Testis (tissue), 2 donors: ENCODE measurements at regions not wholly inside any gene's neighbourhood (a gene's known extent, or its start where the extent isn't known, plus 50 kb on each side); places are given as distances from the start of the nearest gene placed in this dataset.

ENCODE experiments used
- DNase-seq: peaks from one replicate; pipeline ENCODE4 v3.0.0-alpha.2; 2019
- H3K27ac ChIP-seq, 2 donors: fragments of 200-600 bp; sonication (generic); one replicate each; pipeline ENCODE4 v1.5.1; 2019
- H3K27me3 ChIP-seq: fragments of 200-600 bp; sonication (generic); one replicate; pipeline ENCODE4 v1.5.1; 2019
- H3K36me3 ChIP-seq: fragments of 200-600 bp; sonication (generic); one replicate; pipeline ENCODE4 v1.5.1; 2017; ENCODE audit warnings: low read depth; ENCODE audit errors: missing control alignments
- H3K4me1 ChIP-seq: fragments of 200-600 bp; sonication (generic); one replicate; pipeline ENCODE4 v1.5.1; 2019
- H3K4me3 ChIP-seq, 2 donors: fragments of 200-600 bp; sonication (generic); one replicate each; pipeline ENCODE4 v1.5.1; 2017 to 2019
- H3K9me3 ChIP-seq: fragments of 200-600 bp; sonication (generic); one replicate; pipeline ENCODE4 v1.5.1; 2017
- CTCF ChIP-seq, 3 experiments: fragments of 450-650 bp in 2 of 3; fragments of 200-600 bp in 1 of 3; sonication (generic) in 1 of 3; IDR thresholded peaks; one replicate each; pipeline ENCODE4 v1.5.1; 2016 to 2019; ENCODE audit warnings: antibody characterized with exemption in 3 of 3, mild to moderate bottlenecking in 2 of 3, moderate library complexity in 1 of 3
- POLR2A ChIP-seq: fragments of 450-650 bp; IDR thresholded peaks from one replicate; pipeline ENCODE4 v1.6.1; 2017; ENCODE audit warnings: antibody characterized with exemption, mild to moderate bottlenecking, moderate library complexity
- WGBS, 2 donors: methylation state at CpG; one replicate each; pipeline ENCODE4 v1.1.5; 2018; 5-methylcytosine and 5-hydroxymethylcytosine counted together
- intact Hi-C: fragments of 100-400 bp; cut with DNase I; formaldehyde crosslinking; loops from one replicate; pipeline ENCODE4 v1.15.1; 2023; ENCODE audit warnings: low total_unique reads

GRCh38 chr1:96979304-96980268, 258.0 kb downstream of the PTBP2 start:
- intact Hi-C loops = no loop called here
- no peak for DNase-seq

GRCh38 chr1:96980448-96980847, 258.9 kb downstream of the PTBP2 start:
- no peak for TF ChIP-seq CTCF (IDR thresholded peaks at IDR 0.05)
- TF ChIP-seq POLR2A = no peak
- no peaks in the 10 kb centered on the region for H3K9me3 ChIP-seq
- H3K27ac ChIP-seq = no peak overlapping the region
- no peaks in the 10 kb centered on the region for H3K27me3 ChIP-seq
- no peaks in the 10 kb centered on the region for H3K4me1 ChIP-seq
- H3K4me3 ChIP-seq = no peak overlapping the region
- WGBS, 2 donors = 65 to 79% methylated on average over 2 of the region's 2 CpGs
- no peaks in the 10 kb centered on the region for H3K36me3 ChIP-seq
- intact Hi-C loops = no loop called here
- no peak for DNase-seq

More at GRCh38 chr1:96979304-96980268, 258.0 kb downstream of the PTBP2 start:
- H3K27ac ChIP-seq = no peak overlapping the region
- H3K36me3 ChIP-seq = no peaks in the 10 kb centered on the region
- no peak for TF ChIP-seq POLR2A
- no peaks in the 10 kb centered on the region for H3K9me3 ChIP-seq
- H3K4me3 ChIP-seq = no peak overlapping the region
- H3K4me1 ChIP-seq = no peaks in the 10 kb centered on the region
- 61 to 66% methylated on average over 3 of the region's 3 CpGs for WGBS, 2 donors
- no peaks in the 10 kb centered on the region for H3K27me3 ChIP-seq

- Histone ChIP-seq H3K27ac (no peak overlapping the region), H3K4me3 (no peak overlapping the region), H3K36me3 (no peaks in the 10 kb centered on the region), H3K4me1 (no peaks in the 10 kb centered on the region), H3K27me3 (no peaks in the 10 kb centered on the region), H3K9me3 (no peaks in the 10 kb centered on the region)
- no peak for DNase-seq
- intact Hi-C loops = no loop called here
- TF ChIP-seq POLR2A (no peak), CTCF (IDR thresholded peaks at IDR 0.05) (no peak)
Observed at GRCh38 chr1:96981181-96981580, 259.6 kb downstream of the PTBP2 start.

- Histone ChIP-seq H3K36me3 (no peaks in the 10 kb centered on the region), H3K4me3 (no peak overlapping the region), H3K27ac (no peak overlapping the region), H3K9me3 (no peaks in the 10 kb centered on the region), H3K27me3 (no peaks in the 10 kb centered on the region), H3K4me1 (no peaks in the 10 kb centered on the region)
- intact Hi-C loops = no loop called here
- TF ChIP-seq POLR2A = no peak
- TF ChIP-seq CTCF (IDR thresholded peaks at IDR 0.05) = no peak
- no peak for DNase-seq
- 93% methylated on average over 3 of the region's 3 CpGs for WGBS, 2 donors
Observed at GRCh38 chr1:96982118-96982517, 260.5 kb downstream of the PTBP2 start.

GRCh38 chr1:96983866-96984265, 262.3 kb downstream of the PTBP2 start:
- Histone ChIP-seq H3K27ac (no peak overlapping the region), H3K36me3 (no peaks in the 10 kb centered on the region), H3K9me3 (no peaks in the 10 kb centered on the region), H3K4me3 (no peak overlapping the region), H3K27me3 (no peaks in the 10 kb centered on the region), H3K4me1 (no peaks in the 10 kb centered on the region)
- no peak for TF ChIP-seq POLR2A
- no peak for TF ChIP-seq CTCF (IDR thresholded peaks at IDR 0.05)
- intact Hi-C loops = no loop called here
- no peak for DNase-seq
- 90 to 92% methylated on average over 8 of the region's 8 CpGs for WGBS, 2 donors
